ENCODE measurements at regions not wholly inside any gene's neighbourhood (a gene's known extent, or its start where the extent isn't known, plus 50 kb on each side); places are given as distances from the start of the nearest gene placed in this dataset.

DNA sequence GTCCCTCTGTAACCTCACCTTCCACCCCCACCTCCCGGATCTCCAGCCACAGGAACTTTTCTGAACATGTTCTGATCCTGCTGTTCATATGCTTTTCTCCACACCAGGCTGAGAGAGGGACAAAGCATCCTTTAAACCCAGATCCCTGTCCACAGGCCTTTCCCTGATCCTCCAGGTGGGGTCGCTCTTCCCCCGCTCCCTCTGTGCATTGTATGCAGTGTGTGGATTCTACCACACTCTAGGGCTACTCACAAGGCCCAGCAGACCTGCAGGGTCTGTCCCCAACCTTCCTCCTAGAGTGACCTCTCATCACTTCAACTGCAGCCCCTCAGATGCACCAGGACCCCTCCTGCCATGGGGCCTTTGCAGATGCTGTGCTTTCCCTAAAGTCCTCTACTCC lies 1200.6 kb downstream of the UQCRFS1 start:
- ATAC-seq (ENCODE audit: insufficient number of reproducible peaks, low FRiP score, low read depth): no peak
- no peaks in the 10 kb centered on the region for H3K36me3 ChIP-seq
- TF ChIP-seq, protein P1, sequence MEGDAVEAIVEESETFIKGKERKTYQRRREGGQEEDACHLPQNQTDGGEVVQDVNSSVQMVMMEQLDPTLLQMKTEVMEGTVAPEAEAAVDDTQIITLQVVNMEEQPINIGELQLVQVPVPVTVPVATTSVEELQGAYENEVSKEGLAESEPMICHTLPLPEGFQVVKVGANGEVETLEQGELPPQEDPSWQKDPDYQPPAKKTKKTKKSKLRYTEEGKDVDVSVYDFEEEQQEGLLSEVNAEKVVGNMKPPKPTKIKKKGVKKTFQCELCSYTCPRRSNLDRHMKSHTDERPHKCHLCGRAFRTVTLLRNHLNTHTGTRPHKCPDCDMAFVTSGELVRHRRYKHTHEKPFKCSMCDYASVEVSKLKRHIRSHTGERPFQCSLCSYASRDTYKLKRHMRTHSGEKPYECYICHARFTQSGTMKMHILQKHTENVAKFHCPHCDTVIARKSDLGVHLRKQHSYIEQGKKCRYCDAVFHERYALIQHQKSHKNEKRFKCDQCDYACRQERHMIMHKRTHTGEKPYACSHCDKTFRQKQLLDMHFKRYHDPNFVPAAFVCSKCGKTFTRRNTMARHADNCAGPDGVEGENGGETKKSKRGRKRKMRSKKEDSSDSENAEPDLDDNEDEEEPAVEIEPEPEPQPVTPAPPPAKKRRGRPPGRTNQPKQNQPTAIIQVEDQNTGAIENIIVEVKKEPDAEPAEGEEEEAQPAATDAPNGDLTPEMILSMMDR (IDR thresholded peaks at IDR 0.05): no peak

DNA sequence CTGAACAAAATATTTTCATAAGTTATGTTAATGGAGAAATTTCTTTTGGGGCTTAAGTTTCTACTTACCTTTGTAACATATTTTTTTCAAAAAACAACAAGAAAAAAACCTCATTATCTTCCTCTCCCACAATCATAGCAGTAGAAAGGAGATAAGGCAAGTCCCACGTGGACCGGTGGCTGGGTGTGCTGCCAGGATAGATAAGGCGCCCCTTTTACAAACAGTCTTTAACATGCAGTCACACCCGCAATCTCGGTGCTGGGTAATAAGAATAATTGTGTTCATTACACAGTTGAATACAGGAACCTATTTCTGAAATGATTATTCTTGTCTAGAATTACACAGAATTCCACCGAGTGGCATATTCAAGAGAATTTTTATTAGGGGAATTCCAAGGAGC lies 1202.3 kb downstream of the UQCRFS1 start:
- ATAC-seq (ENCODE audit: insufficient number of reproducible peaks, low FRiP score, low read depth): no peak

More for the DNA sequence above, 1200.6 kb downstream of the UQCRFS1 start:
- H3K4me1 ChIP-seq (ENCODE audit: control insufficient read depth in 1 of 2, low read depth in 2 of 2): no peaks in the 10 kb centered on the region
- no peak overlapping the region for H3K27ac ChIP-seq
- no peak overlapping the region for H3K4me3 ChIP-seq
- DNase-seq (ENCODE audit: low spot score): no peak
- no peaks in the 10 kb centered on the region for H3K9me3 ChIP-seq
- H3K27me3 ChIP-seq (replicated peaks; ENCODE audit: insufficient read depth): no peaks in the 10 kb centered on the region

DNA sequence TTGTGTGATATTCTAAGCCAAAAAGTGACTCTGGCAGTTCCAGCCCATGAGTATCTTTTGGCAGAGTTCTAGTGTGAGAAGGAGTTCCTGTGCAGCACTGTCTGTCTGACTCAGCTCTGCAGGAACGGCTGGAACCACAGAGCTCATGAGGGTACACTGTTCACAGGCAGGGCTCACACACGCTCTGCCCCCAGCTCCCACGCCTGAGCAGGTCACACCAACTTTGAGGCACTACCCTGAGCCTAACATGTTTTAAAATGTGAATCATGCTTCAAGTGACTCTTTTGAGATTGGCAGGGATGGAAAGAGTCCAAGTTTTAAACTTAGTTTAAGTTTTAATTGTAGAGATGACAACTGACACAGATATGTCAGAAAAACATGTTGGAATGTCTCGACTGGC lies 1203.3 kb downstream of the UQCRFS1 start:
- no peak overlapping the region for H3K4me3 ChIP-seq
- TF ChIP-seq, protein P1 (IDR thresholded peaks at IDR 0.05): no peak
- H3K36me3 ChIP-seq: no peaks in the 10 kb centered on the region
- ATAC-seq (ENCODE audit: insufficient number of reproducible peaks, low FRiP score, low read depth) (no peak), DNase-seq (ENCODE audit: low spot score) (no peak)
- H3K27ac ChIP-seq: no peak overlapping the region
- H3K27me3 ChIP-seq (replicated peaks; ENCODE audit: insufficient read depth): no peaks in the 10 kb centered on the region
- H3K4me1 ChIP-seq (ENCODE audit: control insufficient read depth in 1 of 2, low read depth in 2 of 2): no peaks in the 10 kb centered on the region
- no peaks in the 10 kb centered on the region for H3K9me3 ChIP-seq

More for the DNA sequence above, 1202.3 kb downstream of the UQCRFS1 start:
- H3K36me3 ChIP-seq: no peaks in the 10 kb centered on the region
- no peaks in the 10 kb centered on the region for H3K4me1 ChIP-seq (ENCODE audit: control insufficient read depth in 1 of 2, low read depth in 2 of 2)
- H3K27me3 ChIP-seq (replicated peaks; ENCODE audit: insufficient read depth): no peaks in the 10 kb centered on the region
- no peak for DNase-seq (ENCODE audit: low spot score)
- H3K27ac ChIP-seq: no peak overlapping the region
- H3K4me3 ChIP-seq: no peak overlapping the region
- TF ChIP-seq, protein P1 (IDR thresholded peaks at IDR 0.05): no peak
- H3K9me3 ChIP-seq: no peaks in the 10 kb centered on the region

DNA sequence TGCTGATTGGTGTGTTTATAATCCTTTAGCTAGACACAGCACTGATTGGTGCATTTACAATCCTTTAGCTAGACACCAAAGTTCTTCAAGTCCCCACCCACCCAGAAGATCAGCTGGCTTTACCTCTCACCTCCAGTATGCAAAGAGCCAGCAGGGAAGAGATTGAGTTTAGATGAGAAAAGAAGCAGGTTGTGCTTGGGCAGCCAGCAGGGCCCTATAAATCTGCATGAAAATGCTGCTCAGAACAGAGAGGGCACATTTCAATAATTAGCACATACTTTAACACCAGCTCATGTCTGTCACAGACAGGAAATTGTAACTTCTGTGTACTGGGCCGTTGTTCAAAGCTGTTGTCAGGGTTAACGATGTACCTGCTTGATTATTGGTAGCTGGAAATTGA lies 1204.3 kb downstream of the UQCRFS1 start:
- Histone ChIP-seq H3K27me3 (replicated peaks; ENCODE audit: insufficient read depth) (no peaks in the 10 kb centered on the region), H3K4me3 (no peak overlapping the region), H3K4me1 (ENCODE audit: control insufficient read depth in 1 of 2, low read depth in 2 of 2) (no peaks in the 10 kb centered on the region), H3K9me3 (no peaks in the 10 kb centered on the region), H3K27ac (no peak overlapping the region), H3K36me3 (no peaks in the 10 kb centered on the region)
- ATAC-seq (ENCODE audit: insufficient number of reproducible peaks, low FRiP score, low read depth): no peak
- TF ChIP-seq, protein P1 (IDR thresholded peaks at IDR 0.05): no peak
- DNase-seq (ENCODE audit: low spot score): no peak

DNA sequence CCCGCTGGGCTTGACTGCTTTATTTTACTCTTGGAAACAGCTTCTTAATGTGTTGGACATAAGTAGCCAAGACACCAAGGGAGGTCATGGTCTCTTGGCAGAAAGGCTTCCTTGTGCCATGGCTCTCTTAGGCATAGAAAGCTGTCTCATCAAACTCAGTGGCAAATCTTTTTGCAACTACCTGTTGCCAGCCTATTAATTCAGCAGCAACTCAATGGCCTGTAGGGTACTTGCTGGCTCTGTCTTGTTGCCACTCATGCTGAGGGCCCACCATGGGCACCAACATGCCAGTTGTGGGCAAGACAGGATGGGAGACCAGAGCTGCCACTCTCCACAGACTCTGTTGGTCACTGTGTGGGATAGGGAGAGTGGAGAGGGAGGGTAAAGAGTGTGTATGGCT lies 1209.4 kb downstream of the UQCRFS1 start:
- DNase-seq (ENCODE audit: low spot score) (no peak), ATAC-seq (ENCODE audit: insufficient number of reproducible peaks, low FRiP score, low read depth) (no peak)
- no peaks in the 10 kb centered on the region for H3K4me1 ChIP-seq (ENCODE audit: control insufficient read depth in 1 of 2, low read depth in 2 of 2)
- no peak overlapping the region for H3K27ac ChIP-seq
- no peaks in the 10 kb centered on the region for H3K36me3 ChIP-seq
- TF ChIP-seq, protein P1 (IDR thresholded peaks at IDR 0.05): no peak
- H3K4me3 ChIP-seq: no peak overlapping the region
- H3K27me3 ChIP-seq (replicated peaks; ENCODE audit: insufficient read depth): no peaks in the 10 kb centered on the region
- no peaks in the 10 kb centered on the region for H3K9me3 ChIP-seq
